ENCODE measurements at regions not wholly inside any gene's neighbourhood (a gene's known extent, or its start where the extent isn't known, plus 50 kb on each side); places are given as distances from the start of the nearest gene placed in this dataset.

GRCh38 chr3:34067536-34068051, 269.2 kb downstream of the PDCD6IP start:
- ATAC-seq (ENCODE audit: low FRiP score), result no peak
- TF ChIP-seq, protein P1, sequence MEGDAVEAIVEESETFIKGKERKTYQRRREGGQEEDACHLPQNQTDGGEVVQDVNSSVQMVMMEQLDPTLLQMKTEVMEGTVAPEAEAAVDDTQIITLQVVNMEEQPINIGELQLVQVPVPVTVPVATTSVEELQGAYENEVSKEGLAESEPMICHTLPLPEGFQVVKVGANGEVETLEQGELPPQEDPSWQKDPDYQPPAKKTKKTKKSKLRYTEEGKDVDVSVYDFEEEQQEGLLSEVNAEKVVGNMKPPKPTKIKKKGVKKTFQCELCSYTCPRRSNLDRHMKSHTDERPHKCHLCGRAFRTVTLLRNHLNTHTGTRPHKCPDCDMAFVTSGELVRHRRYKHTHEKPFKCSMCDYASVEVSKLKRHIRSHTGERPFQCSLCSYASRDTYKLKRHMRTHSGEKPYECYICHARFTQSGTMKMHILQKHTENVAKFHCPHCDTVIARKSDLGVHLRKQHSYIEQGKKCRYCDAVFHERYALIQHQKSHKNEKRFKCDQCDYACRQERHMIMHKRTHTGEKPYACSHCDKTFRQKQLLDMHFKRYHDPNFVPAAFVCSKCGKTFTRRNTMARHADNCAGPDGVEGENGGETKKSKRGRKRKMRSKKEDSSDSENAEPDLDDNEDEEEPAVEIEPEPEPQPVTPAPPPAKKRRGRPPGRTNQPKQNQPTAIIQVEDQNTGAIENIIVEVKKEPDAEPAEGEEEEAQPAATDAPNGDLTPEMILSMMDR (IDR thresholded peaks at IDR 0.05), result no peak

GRCh38 chr3:34068505-34068904, 270.1 kb downstream of the PDCD6IP start:
- no peak for DNase-seq (ENCODE audit: low spot score)
- no peak for ATAC-seq (ENCODE audit: low FRiP score)
- TF ChIP-seq, protein P1 (IDR thresholded peaks at IDR 0.05), result no peak

More at GRCh38 chr3:34067536-34068051, 269.2 kb downstream of the PDCD6IP start:
- no peak for DNase-seq (ENCODE audit: low spot score)

- DNase-seq (ENCODE audit: low spot score), result no peak
- no peak for ATAC-seq (ENCODE audit: low FRiP score)
- TF ChIP-seq, protein P1 (IDR thresholded peaks at IDR 0.05), result no peak
Measured at GRCh38 chr3:34070831-34071585, 272.6 kb downstream of the PDCD6IP start.

DNA sequence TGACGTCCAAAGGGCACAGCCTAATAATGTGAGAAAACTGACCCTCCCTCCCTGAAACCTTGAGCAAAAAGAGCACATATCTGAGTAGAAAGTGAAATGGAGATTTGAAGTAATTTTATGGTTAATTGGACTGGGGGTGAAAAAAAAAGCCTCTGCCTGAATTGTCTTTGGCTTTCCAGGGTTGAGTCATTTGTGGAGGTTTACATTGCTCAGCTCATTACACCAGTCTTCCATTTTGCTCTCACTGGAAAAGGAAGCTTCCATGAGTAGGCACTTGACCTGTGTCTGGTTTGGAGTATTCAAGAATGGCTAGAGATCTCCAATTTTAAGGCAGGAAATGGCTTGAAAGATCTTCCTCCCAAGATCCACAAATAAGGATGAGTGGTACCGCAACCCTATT, 273.9 kb downstream of the PDCD6IP start:
- DNase-seq (ENCODE audit: low spot score) (no peak), ATAC-seq (ENCODE audit: low FRiP score) (no peak)

DNA sequence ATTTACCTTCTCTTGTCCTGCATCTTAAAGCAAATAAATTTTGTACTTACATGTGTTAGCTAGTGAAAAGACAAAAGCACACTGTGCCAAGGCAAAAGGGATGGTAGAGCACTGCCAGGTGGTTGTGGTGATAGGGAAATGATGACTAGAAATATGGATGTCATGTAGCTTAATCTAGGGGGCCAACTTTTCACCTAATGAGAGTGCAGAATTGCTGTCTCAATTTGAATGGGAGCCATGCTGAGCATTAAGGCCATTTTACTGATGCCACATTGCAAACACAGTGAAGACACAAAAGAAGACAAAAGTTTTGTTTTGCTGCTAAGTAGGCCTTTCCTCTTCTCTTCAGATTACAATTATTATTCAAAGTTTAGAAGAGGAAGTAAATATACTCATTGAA, 274.7 kb downstream of the PDCD6IP start:
- TF ChIP-seq, protein P1 (IDR thresholded peaks at IDR 0.05), result no peak
- ATAC-seq (ENCODE audit: low FRiP score) (no peak), DNase-seq (ENCODE audit: low spot score) (no peak)

More for the DNA sequence above, 273.9 kb downstream of the PDCD6IP start:
- TF ChIP-seq, protein P1 (IDR thresholded peaks at IDR 0.05), result no peak

- TF ChIP-seq, protein P1 (IDR thresholded peaks at IDR 0.05), result no peak
- no peak for ATAC-seq (ENCODE audit: low FRiP score)
- DNase-seq (ENCODE audit: low spot score), result no peak
Measured at GRCh38 chr3:34073961-34074360, 275.5 kb downstream of the PDCD6IP start.

DNA sequence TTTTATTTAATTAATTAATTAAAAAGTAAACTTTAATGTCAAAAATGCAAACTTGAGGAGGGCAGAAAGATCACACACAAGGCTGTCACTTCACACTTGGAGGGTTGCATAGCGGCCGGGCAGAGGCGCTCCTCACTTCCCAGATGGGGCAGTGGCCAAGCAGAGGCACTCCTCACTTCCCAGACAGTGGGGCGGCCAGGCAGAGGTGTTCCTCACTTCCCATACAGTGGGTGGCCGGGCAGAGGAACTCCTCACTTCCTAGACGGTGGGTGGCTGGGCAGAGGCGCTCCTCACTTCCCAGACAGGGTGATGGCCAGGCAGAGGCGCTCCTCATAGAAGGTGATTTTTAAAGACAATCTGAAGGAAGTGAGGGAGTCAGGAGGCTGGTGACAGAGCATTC, 277.5 kb downstream of the PDCD6IP start:
- TF ChIP-seq, protein P1 (IDR thresholded peaks at IDR 0.05), result no peak
- DNase-seq (ENCODE audit: low spot score) (no peak), ATAC-seq (ENCODE audit: low FRiP score) (no peak)

Data from omental fat pad (tissue), 3 donors.